Coronary artery (tissue), 2 donors: ENCODE measurements at regions not wholly inside any gene's neighbourhood (a gene's known extent, or its start where the extent isn't known, plus 50 kb on each side); places are given as distances from the start of the nearest gene placed in this dataset.

Experiments used
- DNase-seq: peaks from one replicate; pipeline ENCODE4 v3.0.0-alpha.2; 2017; ENCODE audit warnings: low spot score
- H3K27ac ChIP-seq, 2 donors: fragments of 200-600 bp; sonication (generic); one replicate each; pipeline ENCODE4 v1.5.1; 2016 to 2019
- H3K4me3 ChIP-seq: fragments of 200-600 bp; sonication (generic); 2 replicates; pipeline ENCODE4 v1.5.1; 2016; ENCODE audit warnings: mild to moderate bottlenecking, moderate library complexity
- TF ChIP-seq, protein P1 (sequence below): fragments of 200-600 bp; sonication (generic); IDR thresholded peaks from one replicate; pipeline ENCODE4 v1.5.1; 2019; ENCODE audit warnings: antibody characterized with exemption

DNA sequence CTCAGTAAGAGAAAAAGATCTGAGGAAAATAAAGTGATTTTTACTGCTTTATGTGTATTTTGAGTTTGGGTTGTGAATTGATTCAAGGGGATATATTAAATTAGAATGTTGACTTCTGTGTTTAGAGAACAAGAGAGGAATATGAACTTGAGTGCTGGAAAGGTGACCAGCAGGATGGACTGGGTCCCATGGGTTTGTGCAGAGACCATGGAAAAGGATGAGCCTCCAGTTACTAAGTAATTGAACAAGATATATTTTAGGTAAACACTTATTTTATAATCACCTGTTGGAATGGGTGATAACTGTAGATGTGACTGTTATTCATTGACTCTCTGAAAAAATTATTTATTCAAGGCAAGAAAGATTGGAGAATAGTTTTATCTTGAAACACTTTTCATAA, 82.0 kb upstream of the TOP3B start:
- TF ChIP-seq, protein P1, sequence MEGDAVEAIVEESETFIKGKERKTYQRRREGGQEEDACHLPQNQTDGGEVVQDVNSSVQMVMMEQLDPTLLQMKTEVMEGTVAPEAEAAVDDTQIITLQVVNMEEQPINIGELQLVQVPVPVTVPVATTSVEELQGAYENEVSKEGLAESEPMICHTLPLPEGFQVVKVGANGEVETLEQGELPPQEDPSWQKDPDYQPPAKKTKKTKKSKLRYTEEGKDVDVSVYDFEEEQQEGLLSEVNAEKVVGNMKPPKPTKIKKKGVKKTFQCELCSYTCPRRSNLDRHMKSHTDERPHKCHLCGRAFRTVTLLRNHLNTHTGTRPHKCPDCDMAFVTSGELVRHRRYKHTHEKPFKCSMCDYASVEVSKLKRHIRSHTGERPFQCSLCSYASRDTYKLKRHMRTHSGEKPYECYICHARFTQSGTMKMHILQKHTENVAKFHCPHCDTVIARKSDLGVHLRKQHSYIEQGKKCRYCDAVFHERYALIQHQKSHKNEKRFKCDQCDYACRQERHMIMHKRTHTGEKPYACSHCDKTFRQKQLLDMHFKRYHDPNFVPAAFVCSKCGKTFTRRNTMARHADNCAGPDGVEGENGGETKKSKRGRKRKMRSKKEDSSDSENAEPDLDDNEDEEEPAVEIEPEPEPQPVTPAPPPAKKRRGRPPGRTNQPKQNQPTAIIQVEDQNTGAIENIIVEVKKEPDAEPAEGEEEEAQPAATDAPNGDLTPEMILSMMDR, result no peak
- Histone ChIP-seq H3K4me3 (no peak overlapping the region), H3K27ac (no peak overlapping the region)
- no peak for DNase-seq

DNA sequence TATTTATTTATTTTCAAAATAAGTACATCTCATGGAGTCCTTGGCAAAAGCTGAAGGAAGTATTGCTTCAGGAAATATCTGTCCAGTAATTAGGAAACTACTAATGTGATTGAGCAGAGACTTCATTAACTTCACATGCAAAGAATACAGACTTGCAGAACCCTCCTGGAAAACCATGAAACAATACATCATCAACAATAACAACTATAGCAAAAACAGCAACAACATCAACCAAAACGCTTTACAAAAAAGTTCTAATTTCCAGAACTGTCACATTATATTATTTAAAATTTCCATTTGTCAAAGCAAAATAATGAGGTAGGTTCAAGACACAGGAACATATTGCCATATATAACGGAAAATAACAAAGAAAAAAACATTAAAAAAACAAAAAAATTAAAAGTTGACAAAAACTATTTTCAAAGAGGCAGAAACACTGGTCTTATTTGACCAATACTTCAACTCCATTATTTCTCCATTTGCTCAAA, 79.8 kb upstream of the TOP3B start:
- TF ChIP-seq, protein P1, result no peak
- Histone ChIP-seq H3K27ac (no peak overlapping the region), H3K4me3 (no peak overlapping the region)
- no peak for DNase-seq

DNA sequence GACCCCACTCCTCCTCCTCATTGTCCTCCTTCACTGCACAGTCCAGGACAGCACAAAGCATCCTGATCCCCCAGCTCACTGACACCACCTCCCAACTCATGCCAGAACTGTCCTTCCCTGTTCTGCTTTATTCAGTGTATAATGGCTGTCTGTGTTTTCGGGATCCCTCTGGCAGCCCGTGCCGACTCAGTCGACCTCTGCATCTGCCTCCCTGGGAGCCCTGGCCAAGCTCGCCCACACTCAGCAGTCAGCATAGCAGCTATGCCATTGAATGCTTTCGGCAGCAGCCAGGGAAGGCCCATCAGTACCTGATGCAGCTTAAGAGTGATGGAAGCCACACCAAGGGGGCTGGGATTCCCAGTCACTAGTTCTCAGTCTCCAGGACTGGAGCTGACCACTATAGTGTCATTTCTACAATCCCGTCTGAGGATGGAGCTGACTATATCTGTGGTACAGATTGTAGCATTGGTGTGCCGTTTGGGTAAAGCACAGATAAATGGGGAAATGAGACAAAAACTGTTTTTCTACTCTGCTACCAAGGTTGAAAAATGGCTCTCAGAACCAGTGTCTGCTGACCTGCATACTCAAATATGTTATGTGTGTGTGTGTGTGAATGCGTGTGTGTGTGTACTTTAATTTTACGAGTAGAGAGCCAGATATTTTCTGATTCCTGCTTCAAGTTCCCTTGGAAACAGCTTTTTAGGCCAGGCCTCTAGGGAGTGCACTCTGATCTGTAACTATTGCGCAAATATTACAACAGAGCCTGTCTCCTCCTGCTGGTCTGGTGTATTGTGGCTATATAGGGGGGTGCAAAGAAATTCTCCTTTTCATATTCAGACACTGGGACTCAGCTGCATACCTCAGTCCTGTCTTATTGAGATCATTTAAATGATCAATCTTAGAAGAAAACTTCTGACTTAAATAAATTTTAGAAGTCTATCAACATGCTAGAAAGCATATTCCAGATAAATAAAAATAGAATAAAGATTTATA, 78.8 kb upstream of the TOP3B start:
- H3K4me3 ChIP-seq, result peak overlapping the region; percentile 42
- no peak for DNase-seq
- H3K27ac ChIP-seq, result peak overlapping the region in 1 of 2 donors; percentile 88
- TF ChIP-seq, protein P1, result no peak

DNA sequence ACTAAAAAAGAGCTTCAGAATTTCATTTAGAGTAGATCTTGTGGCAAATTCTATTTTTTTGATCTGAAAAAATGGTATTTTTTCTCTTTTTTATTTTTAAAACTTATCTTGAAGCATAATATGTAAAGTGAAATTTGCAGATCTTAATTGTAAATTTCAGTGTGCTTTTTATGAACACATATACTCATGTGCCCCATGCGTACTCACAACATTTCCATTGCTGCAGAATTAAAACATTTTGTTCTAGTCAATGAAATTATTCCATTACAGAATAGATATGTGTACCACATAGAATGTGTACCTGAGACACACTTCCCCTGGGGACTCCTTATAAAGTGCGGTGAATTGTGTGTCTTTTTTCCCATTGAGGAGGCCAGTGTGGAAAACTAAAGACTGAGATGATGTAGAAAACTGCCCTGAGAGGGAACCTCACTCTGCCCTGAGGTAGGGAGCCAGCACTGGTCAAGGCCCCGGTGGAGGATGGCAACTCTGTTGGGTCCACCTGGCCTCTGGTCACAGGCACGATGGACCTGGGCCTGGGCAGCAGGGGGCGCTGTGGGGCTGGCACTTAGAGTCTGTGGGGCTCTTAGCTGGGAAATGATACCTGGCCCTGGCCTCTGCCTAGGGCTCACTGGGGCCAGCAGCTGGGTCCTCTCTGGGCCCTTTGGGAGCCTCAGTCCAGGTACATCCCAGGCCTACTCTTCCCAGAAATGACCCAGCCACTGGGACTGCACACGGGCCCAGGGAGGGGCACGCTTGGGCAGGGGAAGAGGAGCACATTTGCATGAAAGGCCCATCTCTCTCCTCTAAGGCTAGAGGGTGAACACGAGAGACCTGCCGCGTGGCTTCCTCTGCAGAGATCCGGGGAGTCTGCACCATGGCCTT, 77.9 kb upstream of the TOP3B start:
- DNase-seq, result no peak
- peak overlapping the region in 1 of 2 donors; percentile 88 for H3K27ac ChIP-seq

DNA sequence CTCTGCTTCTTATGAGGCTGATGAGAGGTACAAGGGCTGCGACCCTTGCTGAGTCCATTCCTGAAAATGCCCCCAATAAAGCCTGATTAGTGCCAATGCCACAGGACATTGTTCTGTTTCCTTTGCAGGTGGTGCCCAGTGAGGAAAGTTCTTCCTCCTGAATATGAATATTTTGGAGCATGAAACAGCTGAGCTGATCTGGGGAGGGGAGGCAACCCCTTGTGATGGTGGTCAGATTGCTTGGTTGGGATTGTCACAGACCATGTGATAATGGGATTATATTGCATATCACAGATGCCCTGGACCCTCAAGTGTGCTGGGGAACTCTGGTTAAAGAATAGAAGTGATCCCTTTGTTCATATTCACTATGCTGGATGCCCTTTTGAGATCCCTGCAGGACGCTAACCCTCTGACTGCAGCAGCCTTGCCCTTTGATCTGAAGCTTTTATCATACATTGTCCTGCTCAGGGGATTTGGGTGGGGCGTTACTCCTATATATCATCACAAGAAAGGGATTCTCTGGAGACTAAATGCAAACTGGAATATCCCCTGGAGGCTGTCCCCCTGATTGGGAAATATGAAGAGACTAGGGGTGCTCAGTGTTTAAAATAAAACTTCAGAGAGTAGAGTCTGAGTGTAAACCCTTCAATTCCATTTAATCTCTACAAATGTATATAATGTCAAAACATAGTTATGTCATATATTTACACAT, 76.9 kb upstream of the TOP3B start:
- TF ChIP-seq, protein P1, result no peak
- DNase-seq, result no peak

More for the DNA sequence above, 77.9 kb upstream of the TOP3B start:
- peak overlapping the region; percentile 42 for H3K4me3 ChIP-seq
- TF ChIP-seq, protein P1, result peak; percentile 19

DNA sequence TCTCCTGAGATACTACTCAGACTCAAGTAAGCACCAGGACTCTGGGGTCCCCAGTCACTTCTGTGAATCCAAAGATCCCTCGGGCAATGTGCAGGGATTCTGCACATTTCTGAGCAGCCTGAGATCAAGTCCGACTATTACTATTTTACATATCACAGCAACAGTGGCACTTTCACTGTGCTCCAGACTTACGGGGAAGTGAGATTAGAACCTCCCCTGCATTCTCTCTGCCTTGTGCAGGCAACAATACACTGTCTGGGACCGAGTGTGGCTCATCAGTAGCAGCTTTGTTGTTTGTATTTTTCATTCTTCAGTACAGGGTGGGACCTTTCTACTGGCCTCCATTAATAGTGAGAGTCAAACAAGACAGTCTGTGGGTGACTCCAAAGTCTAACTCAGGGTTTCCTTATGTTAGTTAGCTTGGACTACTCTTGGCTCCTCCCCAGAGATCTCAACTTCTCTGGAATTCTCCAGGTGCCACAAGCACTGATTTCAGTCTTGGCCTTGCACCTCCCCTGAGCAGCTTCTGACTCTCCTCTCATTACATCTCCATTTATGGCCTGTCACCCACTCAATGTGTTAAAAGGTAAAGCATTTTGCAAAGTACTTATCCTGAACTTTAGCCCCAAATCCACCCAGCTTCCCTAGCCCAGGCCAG, 76.2 kb upstream of the TOP3B start:
- no peak for DNase-seq
- Histone ChIP-seq H3K27ac (no peak overlapping the region), H3K4me3 (no peak overlapping the region)
- TF ChIP-seq, protein P1, result no peak

More for the DNA sequence above, 76.9 kb upstream of the TOP3B start:
- Histone ChIP-seq H3K4me3 (no peak overlapping the region), H3K27ac (no peak overlapping the region)
